GM18520 (cell line): ENCODE measurements at regions not wholly inside any gene's neighbourhood (a gene's known extent, or its start where the extent isn't known, plus 50 kb on each side); places are given as distances from the start of the nearest gene placed in this dataset.
"Not testable (repeated sequence)": the region's sequence is repeated elsewhere in the genome, so short reads cannot be mapped to it uniquely, and the experiment has no call there.

ENCODE experiments used
- ATAC-seq: cut with Tn5 transposase; IDR thresholded peaks from one replicate; pipeline ENCODE4 v1.9.1; 2021; ENCODE audit not compliant: unreplicated experiment

DNA sequence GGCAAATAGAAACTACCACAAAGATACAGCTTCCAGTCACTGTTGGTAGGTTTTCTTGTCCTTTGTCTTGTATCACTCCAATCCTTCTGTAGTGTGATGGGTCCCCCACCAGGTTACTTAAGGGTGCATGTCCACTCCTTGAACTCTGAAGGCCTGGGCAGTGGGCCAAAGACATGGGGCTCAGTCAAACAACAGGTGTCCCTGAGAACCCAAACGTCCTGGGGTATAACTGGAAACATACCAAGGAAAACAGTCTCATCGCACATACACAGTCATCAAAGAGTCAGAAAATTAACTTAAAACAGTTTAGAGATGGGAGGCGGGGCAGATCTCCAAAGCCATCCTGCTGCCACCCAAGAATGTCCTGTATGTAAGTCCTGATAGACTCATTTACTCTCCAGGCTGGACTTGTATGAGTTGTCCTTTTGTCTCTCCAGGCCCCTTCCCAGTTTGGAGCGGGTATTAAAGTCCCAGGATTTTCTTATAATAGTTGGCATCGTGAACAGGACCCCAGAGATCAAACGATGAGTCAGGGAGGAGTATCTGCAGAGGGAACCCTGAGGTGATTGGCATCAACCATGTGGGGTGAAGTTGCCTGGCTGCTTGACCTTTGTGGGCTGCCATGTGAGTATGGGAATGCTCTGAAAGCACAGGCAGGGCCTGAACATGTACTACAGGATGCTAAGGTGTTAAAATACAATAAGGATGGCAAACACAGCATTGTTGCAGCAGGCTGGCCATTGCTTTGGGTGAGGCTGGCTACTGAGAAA is 613.2 kb upstream of the KLF12 start:
- no peak for ATAC-seq

DNA sequence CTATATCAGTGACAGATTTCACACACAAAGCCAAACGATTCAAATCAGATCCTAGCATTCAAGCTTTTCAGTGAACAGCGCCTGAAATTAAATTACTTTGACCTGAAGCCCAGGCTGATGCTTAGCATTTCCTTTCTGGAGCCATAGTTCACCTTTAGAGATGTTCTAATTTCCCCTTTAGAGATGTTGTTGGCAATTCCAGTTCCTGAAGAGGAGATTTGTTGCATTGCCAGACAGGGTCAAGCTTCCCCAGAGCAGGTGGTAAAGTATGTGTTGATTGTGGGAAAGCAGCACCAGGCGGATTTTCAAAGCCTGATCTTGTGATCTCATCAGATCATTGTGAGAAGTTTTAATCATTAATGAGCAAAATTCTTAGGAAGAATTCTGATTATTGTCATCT is 609.8 kb upstream of the KLF12 start:
- ATAC-seq: no peak

DNA sequence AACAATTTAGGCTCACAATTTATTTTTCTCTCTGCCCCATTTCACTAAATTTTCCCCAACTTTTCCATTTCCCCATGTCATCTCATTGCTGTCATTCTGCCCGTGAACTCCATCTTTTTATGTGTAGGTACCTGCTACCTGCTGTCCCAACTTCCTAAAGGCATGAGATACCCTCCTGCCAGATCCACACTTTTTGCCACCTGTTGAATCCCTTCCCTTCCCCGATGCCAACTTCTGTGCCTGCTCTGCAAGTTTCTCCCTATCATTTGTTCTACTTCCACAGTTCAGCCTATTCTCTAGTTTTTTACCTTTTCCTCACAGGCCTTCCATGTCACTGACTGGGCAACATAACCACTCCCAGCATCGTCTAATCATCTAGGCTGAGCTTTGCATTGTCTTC is 607.5 kb upstream of the KLF12 start:
- no peak for ATAC-seq

DNA sequence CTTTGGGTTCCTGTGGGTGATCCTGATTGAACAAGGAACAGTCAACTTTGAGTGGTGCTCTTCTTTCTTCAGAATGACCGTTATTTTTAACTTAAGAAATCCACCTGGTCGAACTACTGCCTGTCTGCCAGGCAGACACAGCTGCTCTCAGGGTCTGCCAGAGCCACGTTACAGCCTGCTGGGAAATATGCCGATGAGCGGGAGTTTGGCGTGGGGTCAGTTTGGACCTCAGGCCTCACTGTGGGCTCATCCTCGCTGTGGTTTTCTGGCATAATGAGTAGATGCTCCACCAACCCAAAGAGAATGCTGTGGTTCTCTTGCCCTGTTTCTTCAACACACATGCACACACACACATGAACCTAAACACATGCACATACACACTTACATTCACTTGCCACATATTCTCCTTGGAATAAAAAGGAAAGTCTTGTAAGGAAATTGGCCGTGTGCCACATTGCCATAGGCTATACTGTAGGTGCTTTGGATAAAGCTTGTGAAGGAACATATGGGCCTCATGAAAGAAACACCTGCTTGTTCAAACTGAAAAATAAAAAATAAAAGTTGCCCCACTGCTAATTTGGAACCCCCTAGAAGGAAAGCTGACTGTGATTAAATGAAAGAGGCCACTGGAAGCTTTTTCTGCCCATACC is 598.7 kb upstream of the KLF12 start:
- ATAC-seq: no peak

DNA sequence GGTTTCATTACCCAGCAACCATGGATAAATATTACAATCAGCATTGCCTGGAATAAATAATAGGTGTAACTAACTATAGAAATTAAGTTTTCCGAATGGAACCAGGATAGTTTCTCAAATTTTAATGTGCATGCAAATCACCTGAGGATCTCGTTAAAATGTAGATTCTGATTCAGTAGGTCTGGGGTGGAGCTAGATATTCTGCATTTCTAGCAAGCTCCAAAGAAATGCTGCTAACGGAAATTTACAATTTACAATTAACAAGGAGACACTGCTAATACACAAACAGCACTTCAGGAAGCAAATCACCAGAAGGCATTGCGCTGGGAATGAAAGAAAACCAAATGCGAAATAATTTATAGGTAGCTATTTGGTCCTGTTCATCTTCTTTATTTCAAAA is 597.5 kb upstream of the KLF12 start:
- no peak for ATAC-seq

DNA sequence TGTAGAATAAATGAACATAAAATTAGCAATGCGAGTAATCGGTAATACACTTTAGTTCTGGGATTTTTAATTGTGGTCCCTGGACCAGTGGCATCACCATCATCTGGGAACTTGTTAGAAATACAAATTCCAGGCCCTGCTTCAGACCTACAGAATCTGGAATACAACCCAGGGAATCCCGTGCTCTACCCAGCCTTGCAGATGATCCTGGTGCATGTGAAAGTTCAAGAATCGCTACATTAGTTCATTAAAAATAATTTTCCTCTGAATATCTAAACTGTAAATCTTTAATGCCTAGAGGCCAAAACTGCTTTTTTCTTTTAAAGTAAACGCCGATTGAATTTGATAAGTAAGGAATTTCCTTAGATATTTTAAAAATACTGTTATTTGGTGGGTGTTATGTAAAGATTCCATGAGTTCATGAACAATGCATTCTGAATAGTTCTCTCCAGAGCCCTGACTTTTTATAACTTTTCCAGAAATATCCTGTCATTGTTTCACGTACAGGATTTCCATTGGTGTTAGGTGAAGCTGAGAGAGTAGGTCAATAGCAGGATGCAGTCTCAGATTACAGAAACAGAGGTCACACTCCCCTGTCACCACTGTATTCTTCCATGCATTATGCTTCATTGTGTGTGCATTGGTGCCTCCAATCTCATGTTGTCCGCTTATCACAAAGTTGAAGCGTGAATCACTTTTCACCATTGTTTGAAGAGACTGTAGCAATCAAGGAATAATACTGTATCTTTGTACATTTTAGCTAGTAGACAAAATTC is 596.5 kb upstream of the KLF12 start:
- ATAC-seq: no peak

DNA sequence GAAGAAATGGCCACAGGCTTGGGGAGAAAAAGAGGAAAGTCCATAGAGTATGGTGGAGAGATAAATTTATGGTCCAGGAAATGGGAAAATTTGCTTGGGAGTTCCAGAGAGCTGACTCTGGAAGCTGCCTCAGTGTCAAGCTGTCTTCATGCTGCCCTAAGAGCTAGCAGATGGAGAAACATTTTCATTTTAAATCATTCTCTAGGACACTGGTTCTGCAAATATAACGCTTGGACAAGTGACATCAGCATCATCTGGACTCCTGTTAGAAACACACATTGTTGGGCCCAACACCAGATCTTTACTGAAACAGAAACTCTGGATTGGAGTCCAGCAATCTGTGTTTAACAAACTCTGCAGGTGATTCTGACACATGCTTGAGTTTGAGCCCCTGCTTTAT is 592.0 kb upstream of the KLF12 start:
- no peak for ATAC-seq

DNA sequence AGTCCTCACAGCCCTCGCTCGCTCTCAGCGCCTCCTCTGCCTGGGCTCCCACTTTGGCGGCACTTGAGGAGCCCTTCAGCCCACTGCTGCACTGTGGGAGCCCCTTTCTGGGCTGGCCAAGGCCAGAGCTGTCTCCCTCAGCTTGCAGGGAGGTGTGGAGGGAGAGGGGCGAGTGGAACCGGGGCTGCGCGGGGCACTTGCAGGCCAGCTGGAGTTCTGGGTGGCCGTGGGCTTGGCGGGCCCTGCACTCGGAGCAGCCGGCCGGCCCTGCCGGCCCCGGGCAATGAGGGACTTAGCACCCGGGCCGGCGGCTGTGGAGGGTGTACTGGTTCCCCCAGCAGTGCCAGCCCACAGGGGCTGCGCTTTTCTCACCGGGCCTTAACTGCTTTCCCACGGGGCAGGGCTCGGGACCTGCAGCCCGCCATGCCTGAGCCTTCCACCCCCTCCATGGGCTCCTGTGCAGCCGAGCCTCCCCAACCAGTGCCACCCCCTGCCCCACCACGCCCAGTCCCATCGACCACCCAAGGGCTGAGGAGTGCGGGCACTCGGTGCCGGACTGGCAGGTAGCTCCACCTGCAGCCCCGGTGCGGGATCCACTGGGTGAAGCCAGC is 584.1 kb upstream of the KLF12 start:
- not testable (repeated sequence) for ATAC-seq

DNA sequence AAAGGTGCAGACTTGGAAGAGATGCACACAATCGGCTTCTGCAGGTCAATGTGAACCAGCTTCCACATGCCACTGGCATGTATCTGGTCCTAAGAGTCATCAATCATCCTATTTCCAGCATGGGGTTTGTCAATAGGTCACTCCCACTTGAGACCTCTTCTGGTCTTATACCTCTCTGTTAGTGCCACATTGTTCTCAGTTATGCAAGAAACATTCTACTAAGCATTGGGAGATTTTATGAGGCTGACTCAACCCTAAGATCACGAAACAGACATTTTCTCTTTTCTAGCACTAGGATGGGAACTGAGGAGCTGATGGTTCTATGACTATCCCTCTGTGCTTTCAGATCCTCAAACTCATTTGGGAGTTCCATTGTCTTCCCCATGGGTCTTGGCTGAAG is 581.5 kb upstream of the KLF12 start:
- ATAC-seq: no peak

DNA sequence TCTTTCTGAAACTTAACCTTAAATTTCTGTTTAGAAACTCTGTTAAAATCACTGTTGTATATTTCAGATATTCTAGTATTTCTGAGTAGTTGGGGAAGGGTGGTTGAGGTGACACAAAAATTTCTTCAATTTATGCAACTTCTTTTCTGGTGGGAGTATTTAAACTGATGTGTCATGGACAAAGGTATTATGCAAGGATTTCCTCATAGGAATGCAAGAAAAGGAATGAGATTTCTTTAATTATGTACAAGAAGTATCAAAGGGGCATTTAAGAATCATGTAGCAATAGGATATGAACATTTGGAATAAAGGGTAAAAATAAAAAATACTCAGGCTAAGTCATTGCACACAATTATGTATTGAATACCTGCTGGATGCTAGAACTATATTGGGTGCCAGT is 575.8 kb upstream of the KLF12 start:
- no peak for ATAC-seq

DNA sequence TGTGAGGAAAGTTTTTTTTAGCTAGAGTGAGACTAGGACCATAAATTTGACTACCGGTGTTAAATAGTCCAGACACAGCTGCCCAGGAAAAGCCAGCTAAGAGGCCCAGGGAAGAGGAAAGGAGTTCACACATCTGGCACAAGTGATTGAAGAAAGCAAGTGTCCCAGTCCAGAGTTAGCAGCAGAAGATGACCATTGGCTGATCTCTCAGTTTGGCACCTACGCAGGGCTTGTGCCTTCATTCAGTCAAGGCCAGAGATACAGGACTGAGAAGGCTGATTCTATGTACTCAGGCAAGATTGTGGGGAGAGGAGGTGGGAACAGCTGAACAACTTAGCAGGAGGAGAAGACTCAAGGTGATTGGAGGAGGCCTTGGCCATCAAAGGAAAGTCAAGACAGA is 575.0 kb upstream of the KLF12 start:
- no peak for ATAC-seq

DNA sequence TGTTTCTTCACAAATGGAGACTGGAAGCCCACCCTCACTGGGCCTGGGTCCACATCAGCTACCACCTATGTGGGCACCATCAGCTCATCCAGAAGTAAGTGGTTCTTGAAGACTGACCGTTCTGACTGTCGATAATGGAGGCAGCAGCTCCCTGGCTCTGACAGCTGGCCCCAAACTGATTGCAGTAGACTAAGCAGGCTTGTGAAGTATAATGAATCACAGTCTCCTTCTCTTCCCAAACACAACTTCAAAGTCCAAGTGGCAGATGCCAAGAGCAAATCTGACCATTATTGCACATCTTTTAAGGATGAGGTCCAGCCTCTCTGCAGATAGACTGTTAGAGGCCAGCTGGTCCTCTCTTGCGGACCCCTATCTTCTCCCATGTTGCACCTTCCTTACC is 574.4 kb upstream of the KLF12 start:
- ATAC-seq: no peak

DNA sequence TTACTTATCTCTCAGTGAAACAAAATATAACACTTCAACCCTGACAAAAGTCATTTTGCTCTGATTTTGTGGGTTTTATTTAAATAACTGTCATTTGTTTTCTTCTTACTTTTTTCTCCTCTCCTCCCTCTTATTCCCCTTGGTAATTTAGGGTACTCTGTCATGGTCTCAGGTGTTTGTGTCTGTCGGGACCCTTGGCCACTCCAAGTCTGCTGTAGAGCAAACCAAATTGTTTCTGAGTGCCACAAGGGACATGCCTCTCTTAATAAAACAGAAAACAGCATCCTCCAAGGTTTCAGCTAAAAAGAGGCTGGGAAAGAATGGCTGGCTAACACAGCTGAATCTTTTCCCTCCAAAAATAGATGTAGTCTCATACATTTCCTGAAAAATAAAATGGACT is 573.1 kb upstream of the KLF12 start:
- no peak for ATAC-seq

DNA sequence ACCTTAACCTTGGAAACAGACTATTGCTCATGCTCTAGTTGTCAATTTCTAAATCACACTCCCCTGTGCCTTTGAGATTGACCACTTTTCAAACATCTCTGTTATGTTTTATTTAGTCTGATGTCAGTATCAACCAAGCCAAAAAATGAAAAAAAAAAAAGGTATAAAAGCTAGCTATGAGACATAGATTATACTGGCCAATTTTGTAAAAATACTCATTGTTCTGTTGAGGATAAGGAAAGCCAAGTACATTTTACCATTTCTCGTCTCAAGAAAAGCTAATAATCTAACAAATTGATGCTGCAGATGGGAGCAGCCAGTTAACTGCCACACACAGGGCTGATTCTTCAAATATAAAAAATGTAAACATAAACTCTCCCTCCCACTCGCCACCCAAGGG is 572.6 kb upstream of the KLF12 start:
- no peak for ATAC-seq

DNA sequence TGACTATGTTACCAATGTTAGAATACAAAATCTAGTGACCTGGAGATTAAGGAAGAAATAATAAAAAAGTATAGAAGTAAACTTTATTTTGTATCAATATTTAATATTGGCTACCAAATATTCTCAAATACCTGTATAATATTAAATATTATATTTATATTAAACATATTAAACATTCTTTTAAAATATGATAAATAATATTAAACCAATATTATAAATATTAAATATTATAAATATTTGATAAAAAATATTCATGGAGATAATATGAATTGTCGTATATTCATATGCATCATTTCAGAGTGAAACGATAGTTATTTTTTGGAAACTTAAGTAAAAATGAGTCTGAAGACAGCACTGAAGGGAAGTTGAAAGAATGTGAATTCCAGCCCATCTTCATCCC is 571.2 kb upstream of the KLF12 start:
- no peak for ATAC-seq

DNA sequence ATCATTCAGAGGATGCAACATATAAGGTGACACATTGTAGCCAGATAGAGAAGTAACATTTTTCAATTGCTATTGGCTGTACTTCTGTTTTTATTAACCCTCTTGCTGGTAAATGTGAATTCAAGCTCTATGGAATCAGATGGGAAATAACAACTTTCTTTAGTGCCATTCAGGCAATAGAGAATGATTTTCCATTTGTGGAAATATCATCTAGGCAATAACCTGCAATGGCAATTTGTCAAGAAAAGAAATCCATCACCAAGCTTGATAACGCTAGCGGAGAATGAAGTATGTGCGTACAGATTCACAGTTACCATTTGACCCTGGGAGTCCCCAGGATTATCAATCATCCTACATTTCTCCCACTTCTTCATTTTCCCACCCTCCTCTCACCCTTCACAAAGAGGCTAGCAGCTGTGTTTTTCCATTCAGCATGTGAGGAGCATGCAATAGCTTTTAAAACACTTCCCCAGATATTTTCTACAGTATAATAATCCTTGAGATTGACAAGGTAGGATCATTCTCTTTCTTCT is 569.7 kb upstream of the KLF12 start:
- no peak for ATAC-seq

DNA sequence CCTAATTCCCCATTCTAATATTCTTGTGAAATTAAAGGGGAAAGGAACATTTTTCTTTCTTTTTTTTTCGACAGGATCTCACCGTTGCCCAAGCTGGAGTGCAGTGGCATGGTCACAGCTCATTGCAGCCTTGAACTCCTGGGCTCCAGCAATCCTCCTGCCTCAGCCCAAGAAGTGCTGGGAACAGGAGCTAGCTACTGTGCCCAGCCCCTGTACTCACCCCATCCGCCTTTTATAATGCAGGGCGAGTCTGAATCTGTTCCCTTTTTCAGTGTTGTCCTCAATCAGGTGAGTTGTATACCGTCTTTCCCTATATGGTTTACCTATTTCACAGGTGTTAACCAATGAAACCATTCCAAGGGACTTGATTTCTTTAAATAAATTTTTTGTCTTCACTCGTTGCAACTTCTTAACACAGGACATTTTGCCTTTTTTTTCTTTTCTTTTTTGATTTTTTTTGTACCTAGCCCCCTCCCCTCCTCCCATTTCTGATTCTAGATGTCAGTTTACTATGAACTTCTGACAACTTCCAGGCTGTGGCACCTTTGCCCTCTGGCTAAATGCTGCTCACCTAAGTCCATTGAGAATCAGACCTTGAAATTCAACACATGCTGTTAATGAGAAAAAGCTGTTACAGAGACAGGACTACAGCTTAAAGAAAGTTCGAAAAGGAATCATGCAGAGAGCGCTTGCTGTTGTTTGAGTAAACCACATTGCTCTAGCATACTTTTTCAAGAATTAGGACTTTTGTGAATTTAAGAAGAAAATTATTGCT is 562.1 kb upstream of the KLF12 start:
- no peak for ATAC-seq

DNA sequence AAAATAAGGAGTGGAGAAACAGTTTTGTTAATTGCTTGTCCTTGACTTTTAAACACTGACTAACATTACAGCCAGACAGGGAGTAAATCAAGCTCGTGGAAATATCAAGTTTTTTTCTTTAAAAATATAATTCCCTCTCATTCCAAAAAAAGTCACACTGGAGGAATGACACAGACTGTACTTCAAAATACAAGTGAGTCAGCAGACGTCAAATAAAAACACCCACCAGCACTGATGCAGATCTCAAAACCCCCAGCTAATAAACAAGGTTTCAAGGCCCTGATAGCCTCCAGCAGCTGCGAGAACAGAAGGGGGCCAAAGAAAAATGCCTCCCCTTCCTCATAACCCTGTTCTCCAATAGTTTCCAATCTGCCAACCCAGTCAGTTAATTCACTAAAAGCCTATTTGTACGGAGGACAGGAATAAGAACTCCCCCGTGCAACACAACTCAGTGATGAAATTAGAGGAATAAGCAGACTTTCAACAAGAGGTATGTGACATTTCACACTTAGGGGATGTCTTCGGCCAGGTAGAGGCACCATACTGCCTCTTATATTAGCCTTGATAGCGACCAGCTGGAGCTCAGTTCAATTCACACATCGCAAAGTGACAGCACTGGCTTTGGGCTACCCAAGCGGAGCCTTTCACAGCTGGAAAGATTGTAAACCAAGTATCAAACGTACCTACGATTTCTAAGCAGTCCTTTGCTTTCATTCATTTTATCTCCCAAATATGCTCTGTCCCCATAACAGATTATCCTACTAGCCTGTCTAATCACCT is 561.0 kb upstream of the KLF12 start:
- no peak for ATAC-seq

DNA sequence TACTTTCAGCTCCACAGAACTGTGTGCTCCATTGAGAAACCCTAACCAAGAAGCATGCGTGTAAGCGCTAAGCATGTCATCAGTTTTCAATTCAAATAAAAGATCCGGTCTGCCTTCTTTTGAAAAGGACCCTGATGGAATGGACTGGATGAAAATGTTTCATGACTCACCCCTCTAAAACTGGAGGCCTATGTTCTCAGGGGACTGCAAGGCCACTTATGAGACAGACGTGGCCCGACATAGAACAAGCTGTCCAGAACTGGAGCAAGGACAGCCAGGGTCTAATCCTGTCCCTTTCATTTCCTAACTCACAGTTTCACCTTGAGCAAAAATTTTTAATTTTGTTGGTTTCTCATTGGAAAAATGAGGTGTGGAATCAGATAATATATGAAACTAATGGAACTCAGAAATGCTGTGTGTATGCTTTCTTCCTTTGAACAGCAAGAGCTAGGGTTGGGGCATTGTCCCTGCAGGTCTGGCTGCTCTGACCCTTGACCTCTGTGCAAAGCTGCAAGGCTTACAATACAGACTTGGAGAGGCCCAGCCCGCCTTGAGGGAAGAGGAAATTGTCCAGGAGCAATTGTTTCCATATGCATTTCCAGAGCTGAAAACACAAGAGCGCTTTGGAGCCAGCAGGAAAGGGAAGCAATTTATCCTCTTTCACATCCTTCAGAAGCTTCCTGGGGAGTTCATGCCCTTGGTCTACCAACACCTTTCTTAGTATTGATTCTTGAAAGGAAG is 553.4 kb upstream of the KLF12 start:
- no peak for ATAC-seq
